ENCODE measurements at regions not wholly inside any gene's neighbourhood (a gene's known extent, or its start where the extent isn't known, plus 50 kb on each side); places are given as distances from the start of the nearest gene placed in this dataset.

DNA sequence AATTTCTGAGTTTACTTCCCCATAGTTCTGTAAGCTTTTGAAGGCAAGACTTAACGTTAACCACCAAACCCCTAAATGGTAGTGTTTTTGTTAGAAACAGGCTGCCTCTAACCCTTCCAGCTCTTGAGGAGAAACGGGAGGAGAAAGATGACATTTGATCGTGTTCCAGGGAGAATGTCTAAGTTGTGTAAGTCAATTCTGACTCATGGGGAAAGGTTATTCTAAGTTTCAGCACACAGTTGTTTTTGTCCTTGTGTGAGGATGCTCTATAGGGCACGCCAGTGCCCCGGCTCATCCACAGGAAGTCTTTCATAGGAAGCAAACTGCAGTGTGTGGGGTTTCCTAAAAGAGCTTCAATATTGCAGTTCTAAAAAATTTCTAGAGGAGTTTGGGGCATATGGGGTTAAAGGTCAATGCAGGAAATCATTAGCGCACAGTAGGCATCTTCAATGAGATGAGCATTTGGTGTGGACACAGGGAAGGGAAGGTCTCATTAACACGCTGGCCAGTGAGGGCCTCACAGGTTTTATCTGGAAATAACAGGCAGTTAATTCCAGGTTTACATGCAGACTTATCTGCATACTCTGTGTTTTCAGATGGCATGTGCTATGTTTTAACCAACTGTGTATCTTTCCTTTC lies 638.2 kb upstream of the IGFBP3 start:
- no peak for DNase-seq

- no peak for DNase-seq
These were observed 637.6 kb upstream of the IGFBP3 start for GRCh38 chr7:46558482-46559193.

DNA sequence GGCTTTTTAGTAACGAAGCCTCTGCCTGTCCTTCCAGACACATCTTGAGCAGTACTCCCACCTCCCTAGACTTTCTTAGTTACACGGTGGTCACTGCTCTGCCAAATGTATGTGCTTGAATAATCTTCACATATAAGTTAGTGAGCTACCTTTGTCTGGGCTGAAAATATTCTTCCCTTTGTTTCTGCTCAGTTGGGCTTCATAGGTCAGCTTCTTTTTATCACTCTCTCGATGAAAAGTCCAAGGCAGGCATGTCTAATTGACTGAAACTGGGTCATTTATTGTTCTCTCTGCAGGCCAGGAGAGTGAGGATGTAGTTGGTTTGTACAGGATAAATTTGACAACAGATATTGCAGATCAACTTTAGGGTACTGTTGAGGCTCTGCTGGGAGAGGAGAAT lies 636.7 kb upstream of the IGFBP3 start:
- DNase-seq, result no peak

GRCh38 chr7:46557295-46557711 lies 636.2 kb upstream of the IGFBP3 start:
- no peak for DNase-seq

DNA sequence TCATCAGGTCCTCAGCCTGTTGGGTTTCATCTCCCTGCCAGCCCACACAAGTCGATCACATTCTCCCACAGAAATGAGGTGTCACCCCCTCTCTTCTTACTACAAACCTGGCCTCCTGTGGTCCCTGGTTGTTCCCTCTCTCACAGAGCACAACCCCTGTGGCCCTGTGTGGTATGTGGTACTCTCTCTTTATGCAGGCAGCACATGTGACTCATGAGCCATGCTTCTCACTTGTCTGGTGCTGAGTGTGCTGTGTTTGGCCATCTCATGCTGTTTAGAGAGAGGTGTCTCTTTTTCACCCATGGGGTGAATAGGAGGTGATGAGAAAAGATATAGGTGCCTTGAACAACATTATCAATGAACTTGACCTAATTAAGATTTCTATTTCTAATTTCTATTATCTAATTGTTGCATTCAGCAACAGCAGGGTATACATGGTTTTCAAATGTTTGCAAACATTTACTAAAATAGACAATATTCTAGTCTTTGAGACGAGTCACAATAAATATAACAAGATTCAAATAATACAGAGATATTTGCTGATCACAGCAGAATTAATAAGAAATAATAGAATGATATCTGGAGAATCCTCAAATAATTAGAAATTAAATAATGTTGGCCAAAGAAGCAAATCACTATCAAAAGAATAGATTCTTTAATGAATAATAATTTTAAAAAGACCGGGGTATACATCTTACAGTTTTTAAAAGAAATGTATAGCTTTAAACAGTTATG lies 633.8 kb upstream of the IGFBP3 start:
- DNase-seq, result no peak

- no peak for DNase-seq
These were observed 630.5 kb upstream of the IGFBP3 start for GRCh38 chr7:46551603-46552002.

- DNase-seq, result no peak
These were observed 629.8 kb upstream of the IGFBP3 start for GRCh38 chr7:46550864-46551263.

DNA sequence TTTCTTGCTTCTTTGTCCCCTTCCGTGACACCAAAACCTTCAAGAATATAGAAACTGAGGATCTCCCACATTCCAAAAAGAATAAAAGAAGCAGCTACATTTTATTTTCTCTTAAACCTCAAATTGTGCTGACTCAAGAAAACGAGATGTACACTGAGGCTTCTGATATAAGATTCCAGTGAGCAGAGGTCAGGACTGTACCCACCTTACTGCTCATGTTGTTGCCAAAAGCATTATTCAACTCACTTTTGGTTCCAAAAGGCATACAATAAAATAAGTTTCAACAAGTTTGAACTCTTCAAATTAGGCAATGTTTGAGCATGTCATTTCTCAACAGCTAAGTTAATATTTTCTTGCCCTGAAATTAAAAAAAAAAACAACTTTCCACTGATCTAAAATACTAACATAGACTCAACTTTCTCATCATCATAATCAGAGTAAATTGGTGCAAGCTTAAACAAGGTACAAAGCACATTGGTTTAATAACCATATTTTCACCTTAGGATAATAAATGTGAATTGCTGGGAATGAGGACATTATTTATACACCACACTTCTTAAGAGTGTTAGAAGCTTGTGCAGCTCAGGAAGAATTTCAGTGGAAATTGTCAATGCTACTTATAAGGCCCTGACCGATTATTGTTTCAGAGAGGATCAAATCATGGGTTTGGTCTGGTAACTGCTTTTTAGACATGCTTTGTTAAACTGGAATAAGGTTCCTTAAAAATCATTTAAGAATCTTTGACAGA lies 629.0 kb upstream of the IGFBP3 start:
- DNase-seq, result no peak

GRCh38 chr7:46549347-46549746 lies 628.3 kb upstream of the IGFBP3 start:
- no peak for DNase-seq

GRCh38 chr7:46547044-46547443 lies 626.0 kb upstream of the IGFBP3 start:
- no peak for DNase-seq

GRCh38 chr7:46545790-46546189 lies 624.7 kb upstream of the IGFBP3 start:
- no peak for DNase-seq

- DNase-seq, result no peak
These were observed 623.4 kb upstream of the IGFBP3 start for GRCh38 chr7:46544396-46545008.

- no peak for DNase-seq
These were observed 621.0 kb upstream of the IGFBP3 start for GRCh38 chr7:46542076-46542475.

GRCh38 chr7:46539892-46540483 lies 618.9 kb upstream of the IGFBP3 start:
- DNase-seq, result no peak

- no peak for DNase-seq
These were observed 616.3 kb upstream of the IGFBP3 start for GRCh38 chr7:46537191-46537905.

- no peak for DNase-seq
These were observed 613.9 kb upstream of the IGFBP3 start for GRCh38 chr7:46534664-46535588.

GRCh38 chr7:46533946-46534345 lies 612.9 kb upstream of the IGFBP3 start:
- no peak for DNase-seq

GRCh38 chr7:46532571-46532970 lies 611.5 kb upstream of the IGFBP3 start:
- DNase-seq, result no peak

DNA sequence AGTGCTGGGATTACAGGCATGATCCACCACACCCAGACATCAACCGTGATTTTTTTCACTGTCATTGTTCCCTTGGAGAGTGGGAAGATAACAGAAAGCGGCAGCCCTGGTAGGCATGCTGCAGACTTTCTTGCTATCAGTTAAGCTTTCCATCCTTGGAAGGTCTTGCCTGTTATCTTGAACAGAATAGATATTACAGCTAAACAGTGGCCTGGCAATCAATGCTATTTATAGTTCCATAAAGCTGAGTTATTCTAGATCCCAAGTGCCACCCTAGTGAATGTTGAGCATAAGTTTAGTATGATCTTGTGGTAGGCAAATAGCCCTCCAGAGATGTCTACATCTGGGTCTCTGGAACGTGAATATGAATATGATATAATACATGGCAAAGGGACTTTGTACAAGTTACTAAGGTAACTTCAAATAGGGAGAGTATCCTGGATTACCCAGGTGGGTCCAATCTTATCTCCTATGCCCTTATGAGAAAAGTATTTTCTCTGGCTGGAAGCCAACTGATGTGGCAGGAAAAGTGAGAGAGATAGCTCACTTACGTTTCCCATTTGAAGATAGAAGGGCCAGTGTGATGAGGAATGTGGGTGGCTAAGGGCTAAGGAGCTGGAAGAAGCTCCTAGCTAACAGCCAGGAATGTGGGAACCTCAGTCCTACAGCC lies 609.1 kb upstream of the IGFBP3 start:
- DNase-seq, result no peak

DNA sequence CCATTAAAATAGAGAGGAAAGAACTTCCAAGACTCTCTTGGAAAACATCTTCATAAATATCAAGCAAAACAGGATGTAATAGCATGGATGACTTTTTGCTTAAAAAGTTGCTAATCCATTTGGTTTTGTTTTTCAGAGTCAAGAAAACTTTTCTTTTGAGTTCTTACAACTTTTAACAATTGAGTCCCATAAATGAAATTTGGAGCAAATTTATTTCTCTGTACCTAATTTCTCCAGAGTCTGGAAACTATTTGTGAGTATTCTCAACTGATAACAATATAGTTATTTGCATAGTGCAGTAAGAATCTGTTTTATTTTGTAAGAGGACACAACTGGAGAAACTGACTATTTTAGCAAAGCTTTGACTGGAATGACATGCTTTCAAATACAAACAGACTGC lies 606.3 kb upstream of the IGFBP3 start:
- DNase-seq, result no peak
